ENCODE measurements at regions not wholly inside any gene's neighbourhood (a gene's known extent, or its start where the extent isn't known, plus 50 kb on each side); places are given as distances from the start of the nearest gene placed in this dataset.
"Not testable (repeated sequence)": the region's sequence is repeated elsewhere in the genome, so short reads cannot be mapped to it uniquely, and the experiment has no call there.

- not testable (repeated sequence) for H3K9me3 Mint-ChIP-seq, H3K27ac Mint-ChIP-seq, DNase-seq, H3K4me3 Mint-ChIP-seq, H3K36me3 Mint-ChIP-seq, H3K27me3 Mint-ChIP-seq, H3K4me1 Mint-ChIP-seq
Measured at GRCh38 chr9:97199683-97200082, 107.8 kb upstream of the CCDC180 start.

- H3K4me1 Mint-ChIP-seq, H3K9me3 Mint-ChIP-seq, H3K27me3 Mint-ChIP-seq, DNase-seq, H3K27ac Mint-ChIP-seq, H3K4me3 Mint-ChIP-seq, H3K36me3 Mint-ChIP-seq: not testable (repeated sequence)
Measured at GRCh38 chr9:97193767-97194166, 113.7 kb upstream of the CCDC180 start.

GRCh38 chr9:97188545-97188944 is 118.9 kb upstream of the CCDC180 start:
- no peaks in the 10 kb centered on the region for H3K27me3 Mint-ChIP-seq
- H3K9me3 Mint-ChIP-seq: no peaks in the 10 kb centered on the region
- no peaks in the 10 kb centered on the region for H3K4me1 Mint-ChIP-seq
- no peak overlapping the region for H3K27ac Mint-ChIP-seq
- DNase-seq: no peak
- H3K4me3 Mint-ChIP-seq: no peak overlapping the region
- no peaks in the 10 kb centered on the region for H3K36me3 Mint-ChIP-seq

GRCh38 chr9:97187706-97188105 is 119.8 kb upstream of the CCDC180 start:
- not testable (repeated sequence) for DNase-seq, H3K4me3 Mint-ChIP-seq, H3K4me1 Mint-ChIP-seq, H3K9me3 Mint-ChIP-seq, H3K27ac Mint-ChIP-seq, H3K36me3 Mint-ChIP-seq, H3K27me3 Mint-ChIP-seq

- Mint-ChIP-seq H3K36me3 (peaks cover 1% of the 10 kb centered on the region), H3K4me1 (no peaks in the 10 kb centered on the region), H3K4me3 (no peak overlapping the region), H3K27me3 (no peaks in the 10 kb centered on the region), H3K27ac (no peak overlapping the region), H3K9me3 (no peaks in the 10 kb centered on the region)
- DNase-seq: no peak
Measured at GRCh38 chr9:97186493-97186892, 121.0 kb upstream of the CCDC180 start.

GRCh38 chr9:97182532-97182931 is 124.9 kb upstream of the CCDC180 start:
- H3K27ac Mint-ChIP-seq, H3K4me1 Mint-ChIP-seq, H3K27me3 Mint-ChIP-seq, H3K36me3 Mint-ChIP-seq, H3K4me3 Mint-ChIP-seq, H3K9me3 Mint-ChIP-seq, DNase-seq: not testable (repeated sequence)

GRCh38 chr9:97179616-97180015 is 127.8 kb upstream of the CCDC180 start:
- Mint-ChIP-seq H3K4me1 (no peaks in the 10 kb centered on the region), H3K27ac (no peak overlapping the region), H3K9me3 (peaks cover under 1% of the 10 kb centered on the region), H3K36me3 (peaks cover 1% of the 10 kb centered on the region), H3K27me3 (no peaks in the 10 kb centered on the region), H3K4me3 (no peak overlapping the region)
- no peak for DNase-seq

- DNase-seq: no peak
- H3K9me3 Mint-ChIP-seq: peaks cover 7% of the 10 kb centered on the region
- H3K27ac Mint-ChIP-seq: no peak overlapping the region
- H3K4me3 Mint-ChIP-seq: no peak overlapping the region
- H3K4me1 Mint-ChIP-seq: no peaks in the 10 kb centered on the region
- peaks cover 8% of the 10 kb centered on the region for H3K36me3 Mint-ChIP-seq
- H3K27me3 Mint-ChIP-seq: no peaks in the 10 kb centered on the region
Measured at GRCh38 chr9:97176206-97176605, 131.3 kb upstream of the CCDC180 start.

GRCh38 chr9:97168174-97168573 is 129.2 kb upstream of the CTSV start:
- DNase-seq, H3K4me3 Mint-ChIP-seq, H3K36me3 Mint-ChIP-seq, H3K27ac Mint-ChIP-seq, H3K9me3 Mint-ChIP-seq, H3K27me3 Mint-ChIP-seq: not testable (repeated sequence)
- peaks cover 14% of the 10 kb centered on the region for H3K4me1 Mint-ChIP-seq

GRCh38 chr9:97166496-97167138 is 127.7 kb upstream of the CTSV start:
- not testable (repeated sequence) for H3K4me3 Mint-ChIP-seq, H3K9me3 Mint-ChIP-seq, H3K36me3 Mint-ChIP-seq, H3K27me3 Mint-ChIP-seq
- peak overlapping the region; percentile 27 for H3K27ac Mint-ChIP-seq
- peaks cover 14% of the 10 kb centered on the region for H3K4me1 Mint-ChIP-seq
- DNase-seq: peak; percentile 4

GRCh38 chr9:97160255-97160654 is 121.3 kb upstream of the CTSV start:
- Mint-ChIP-seq H3K4me1 (peaks cover under 1% of the 10 kb centered on the region), H3K27me3 (no peaks in the 10 kb centered on the region), H3K9me3 (no peaks in the 10 kb centered on the region), H3K36me3 (peaks cover 4% of the 10 kb centered on the region), H3K4me3 (no peak overlapping the region), H3K27ac (no peak overlapping the region)
- DNase-seq: no peak

GRCh38 chr9:97158722-97159121 is 119.8 kb upstream of the CTSV start:
- H3K9me3 Mint-ChIP-seq, H3K27ac Mint-ChIP-seq, H3K4me3 Mint-ChIP-seq, H3K36me3 Mint-ChIP-seq, H3K27me3 Mint-ChIP-seq, H3K4me1 Mint-ChIP-seq, DNase-seq: not testable (repeated sequence)

- not testable (repeated sequence) for H3K4me1 Mint-ChIP-seq, H3K9me3 Mint-ChIP-seq, DNase-seq, H3K36me3 Mint-ChIP-seq, H3K27ac Mint-ChIP-seq, H3K27me3 Mint-ChIP-seq, H3K4me3 Mint-ChIP-seq
Measured at GRCh38 chr9:97155441-97155840, 116.5 kb upstream of the CTSV start.

GRCh38 chr9:97153967-97154366 is 115.0 kb upstream of the CTSV start:
- no peaks in the 10 kb centered on the region for H3K9me3 Mint-ChIP-seq
- H3K4me3 Mint-ChIP-seq: no peak overlapping the region
- H3K4me1 Mint-ChIP-seq: no peaks in the 10 kb centered on the region
- DNase-seq: no peak
- peaks cover 4% of the 10 kb centered on the region for H3K36me3 Mint-ChIP-seq
- H3K27me3 Mint-ChIP-seq: no peaks in the 10 kb centered on the region
- no peak overlapping the region for H3K27ac Mint-ChIP-seq

GRCh38 chr9:97153160-97153559 is 114.2 kb upstream of the CTSV start:
- H3K9me3 Mint-ChIP-seq, DNase-seq, H3K4me1 Mint-ChIP-seq: not testable (repeated sequence)

GRCh38 chr9:97150471-97150870 is 111.5 kb upstream of the CTSV start:
- not testable (repeated sequence) for H3K27ac Mint-ChIP-seq, H3K36me3 Mint-ChIP-seq, H3K4me3 Mint-ChIP-seq, H3K4me1 Mint-ChIP-seq, DNase-seq, H3K27me3 Mint-ChIP-seq, H3K9me3 Mint-ChIP-seq

More at GRCh38 chr9:97153160-97153559, 114.2 kb upstream of the CTSV start:
- not testable (repeated sequence) for H3K4me3 Mint-ChIP-seq, H3K27ac Mint-ChIP-seq, H3K36me3 Mint-ChIP-seq, H3K27me3 Mint-ChIP-seq

GRCh38 chr9:97148428-97148827 is 109.5 kb upstream of the CTSV start:
- H3K9me3 Mint-ChIP-seq, H3K27ac Mint-ChIP-seq, DNase-seq, H3K27me3 Mint-ChIP-seq, H3K4me3 Mint-ChIP-seq, H3K36me3 Mint-ChIP-seq, H3K4me1 Mint-ChIP-seq: not testable (repeated sequence)
